ENCODE measurements at regions not wholly inside any gene's neighbourhood (a gene's known extent, or its start where the extent isn't known, plus 50 kb on each side); places are given as distances from the start of the nearest gene placed in this dataset.

DNA sequence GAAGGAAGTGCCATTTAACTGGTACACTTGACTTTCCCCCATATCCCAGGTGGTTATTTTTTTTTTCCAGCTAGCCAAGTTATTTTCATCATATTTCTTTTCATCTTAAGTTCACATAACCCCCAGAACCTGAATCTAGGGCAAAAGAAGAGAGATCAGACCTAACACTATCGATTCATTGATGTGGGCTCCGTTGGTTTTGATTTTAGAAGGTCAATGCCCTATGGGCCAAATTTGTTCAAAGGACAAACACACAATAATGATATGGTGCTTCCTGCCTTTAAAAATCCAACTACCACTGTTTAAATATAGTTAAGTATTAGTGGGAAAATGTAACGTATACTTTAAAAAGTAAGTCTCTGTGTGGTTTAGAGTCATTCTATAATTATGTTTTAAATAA is 665.7 kb downstream of the ZNF674 start:
- TF ChIP-seq, protein P1, sequence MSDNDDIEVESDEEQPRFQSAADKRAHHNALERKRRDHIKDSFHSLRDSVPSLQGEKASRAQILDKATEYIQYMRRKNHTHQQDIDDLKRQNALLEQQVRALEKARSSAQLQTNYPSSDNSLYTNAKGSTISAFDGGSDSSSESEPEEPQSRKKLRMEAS (IDR thresholded peaks at IDR 0.05; ENCODE audit: insufficient read depth, insufficient read length): no peak
- TF ChIP-seq, protein P2, sequence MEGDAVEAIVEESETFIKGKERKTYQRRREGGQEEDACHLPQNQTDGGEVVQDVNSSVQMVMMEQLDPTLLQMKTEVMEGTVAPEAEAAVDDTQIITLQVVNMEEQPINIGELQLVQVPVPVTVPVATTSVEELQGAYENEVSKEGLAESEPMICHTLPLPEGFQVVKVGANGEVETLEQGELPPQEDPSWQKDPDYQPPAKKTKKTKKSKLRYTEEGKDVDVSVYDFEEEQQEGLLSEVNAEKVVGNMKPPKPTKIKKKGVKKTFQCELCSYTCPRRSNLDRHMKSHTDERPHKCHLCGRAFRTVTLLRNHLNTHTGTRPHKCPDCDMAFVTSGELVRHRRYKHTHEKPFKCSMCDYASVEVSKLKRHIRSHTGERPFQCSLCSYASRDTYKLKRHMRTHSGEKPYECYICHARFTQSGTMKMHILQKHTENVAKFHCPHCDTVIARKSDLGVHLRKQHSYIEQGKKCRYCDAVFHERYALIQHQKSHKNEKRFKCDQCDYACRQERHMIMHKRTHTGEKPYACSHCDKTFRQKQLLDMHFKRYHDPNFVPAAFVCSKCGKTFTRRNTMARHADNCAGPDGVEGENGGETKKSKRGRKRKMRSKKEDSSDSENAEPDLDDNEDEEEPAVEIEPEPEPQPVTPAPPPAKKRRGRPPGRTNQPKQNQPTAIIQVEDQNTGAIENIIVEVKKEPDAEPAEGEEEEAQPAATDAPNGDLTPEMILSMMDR (IDR thresholded peaks at IDR 0.05; ENCODE audit: extremely low read depth in 1 of 2, insufficient read depth in 1 of 2, low read depth in 1 of 2, low read length in 2 of 2): no peak
- no peak for TF ChIP-seq EZH2 (IDR thresholded peaks at IDR 0.05; ENCODE audit: borderline replicate concordance, low read depth, low read length, severe bottlenecking)
- TF ChIP-seq POLR2AphosphoS5 (IDR thresholded peaks at IDR 0.05; ENCODE audit: insufficient read depth, low read depth, low read length): no peak
- no peak for TF ChIP-seq GATA2 (IDR thresholded peaks at IDR 0.05; ENCODE audit: insufficient read depth, insufficient read length, low read depth, low read length)
- no peak for TF ChIP-seq MYC (IDR thresholded peaks at IDR 0.05; ENCODE audit: low read depth, low read length)
- no peak for TF ChIP-seq POLR2A (IDR thresholded peaks at IDR 0.05; ENCODE audit: low read depth, low read length)
- no peak for TF ChIP-seq FOS (IDR thresholded peaks at IDR 0.05; ENCODE audit: borderline replicate concordance, insufficient read depth, low read length)
- no peak for TF ChIP-seq JUN (IDR thresholded peaks at IDR 0.05; ENCODE audit: borderline replicate concordance, insufficient read depth, insufficient read length, low read depth)
- FAIRE-seq (no peak), DNase-seq (ENCODE audit: low read depth, low spot score) (no peak)
- Histone ChIP-seq H3K4me3 (replicated peaks in 1 of 3; ENCODE audit: insufficient read depth in 1 of 3, low read depth in 1 of 3, low read length in 3 of 3) (no peak overlapping the region), H3K9ac (replicated peaks; ENCODE audit: extremely low read depth, insufficient read depth, low read length) (no peak overlapping the region), H3K27ac (ENCODE audit: insufficient read depth, low read depth, low read length) (no peak overlapping the region), H3K9me1 (replicated peaks; ENCODE audit: control insufficient read depth, extremely low read depth, insufficient read depth, low read length) (no peaks in the 10 kb centered on the region), H3K79me2 (ENCODE audit: control insufficient read depth, insufficient read depth, low read length) (no peaks in the 10 kb centered on the region), H3K36me3 (ENCODE audit: control insufficient read depth in 2 of 2, extremely low read depth in 1 of 2, insufficient read depth in 2 of 2, low read length in 2 of 2) (no peaks in the 10 kb centered on the region), H3K9me3 (replicated peaks; ENCODE audit: control insufficient read depth, insufficient read depth, low read length) (no peaks in the 10 kb centered on the region), H4K20me1 (replicated peaks; ENCODE audit: control insufficient read depth, extremely low read depth, insufficient read depth, low read length) (no peaks in the 10 kb centered on the region), H3K4me1 (ENCODE audit: control insufficient read depth, extremely low read depth, insufficient read depth, low read length) (no peaks in the 10 kb centered on the region), H3K27me3 (ENCODE audit: control insufficient read depth in 2 of 2, insufficient read depth in 2 of 2, low read length in 2 of 2) (peaks cover 0 to 1% of the 10 kb centered on the region in 2 experiments), H2AFZ (ENCODE audit: low read depth, low read length) (no peak overlapping the region), H3K4me2 (ENCODE audit: insufficient read depth, low read length) (no peak overlapping the region)
- dilution Hi-C loops (cut with MboI; ENCODE audit: extremely low pct_ligation_motif_present, low sequenced_read_pairs) (no loop called here), intact Hi-C loops (cut with micrococcal nuclease) (no loop called here)
- ChIA-PET POLR2A (no interaction called here), CTCF (no interaction called here)
- no TSS peak for BruUV-seq (replicated peaks)
